Hematopoietic multipotent progenitor cell treated with erythropoietin and hydrocortisone succinate and interleukin-3 and kit ligand, for 4 days (in vitro differentiated cells): ENCODE measurements at regions not wholly inside any gene's neighbourhood (a gene's known extent, or its start where the extent isn't known, plus 50 kb on each side); places are given as distances from the start of the nearest gene placed in this dataset.

Experiments used
- DNase-seq: peaks from one replicate; pipeline ENCODE4 v3.0.0-alpha.2; 2015

- no peak for DNase-seq
Measured at GRCh38 chr7:21251151-21251800, 176.6 kb upstream of the SP4 start.

GRCh38 chr7:21253740-21254687, 173.9 kb upstream of the SP4 start:
- DNase-seq: peak; percentile 83

GRCh38 chr7:21256310-21256877, 171.5 kb upstream of the SP4 start:
- peak; percentile 79 for DNase-seq

- DNase-seq: no peak
Measured at GRCh38 chr7:21260939-21261338, 166.9 kb upstream of the SP4 start.

GRCh38 chr7:21261627-21262594, 166.0 kb upstream of the SP4 start:
- peak; percentile 86 for DNase-seq

- no peak for DNase-seq
Measured at GRCh38 chr7:21269021-21269420, 158.9 kb upstream of the SP4 start.

- DNase-seq: no peak
Measured at GRCh38 chr7:21276471-21277035, 151.3 kb upstream of the SP4 start.

GRCh38 chr7:21278944-21279343, 148.9 kb upstream of the SP4 start:
- DNase-seq: no peak

- DNase-seq: peak; percentile 25
Measured at GRCh38 chr7:21281193-21281592, 146.7 kb upstream of the SP4 start.

GRCh38 chr7:21293771-21294170, 134.1 kb upstream of the SP4 start:
- no peak for DNase-seq

- no peak for DNase-seq
Measured at GRCh38 chr7:21299766-21300165, 128.1 kb upstream of the SP4 start.

GRCh38 chr7:21300692-21301091, 127.2 kb upstream of the SP4 start:
- DNase-seq: peak; percentile 50

- no peak for DNase-seq
Measured at GRCh38 chr7:21304808-21305375, 123.0 kb upstream of the SP4 start.

GRCh38 chr7:21305455-21306235, 122.2 kb upstream of the SP4 start:
- no peak for DNase-seq

GRCh38 chr7:21314954-21315353, 112.9 kb upstream of the SP4 start:
- no peak for DNase-seq

- DNase-seq: no peak
Measured at GRCh38 chr7:21317966-21318915, 109.6 kb upstream of the SP4 start.

GRCh38 chr7:21318916-21319270, 109.0 kb upstream of the SP4 start:
- DNase-seq: no peak

- DNase-seq: no peak
Measured at GRCh38 chr7:21326241-21326640, 101.6 kb upstream of the SP4 start.

- no peak for DNase-seq
Measured at GRCh38 chr7:21326921-21327320, 101.0 kb upstream of the SP4 start.
